IMR-90 (cell line): ENCODE measurements at regions not wholly inside any gene's neighbourhood (a gene's known extent, or its start where the extent isn't known, plus 50 kb on each side); places are given as distances from the start of the nearest gene placed in this dataset.

Source experiments
- ATAC-seq: fragments of 200-7000 bp; cut with Tn5 transposase; 2 replicates; pipeline ENCODE4 v1.9.1; 2020; ENCODE audit warnings: low read depth, mild to moderate bottlenecking, moderate library complexity
- BruUV-seq: library from RNA; stranded (reverse); fragments of 400-500 nt; replicated peaks from 2 replicates; lab custom pipeline; 2021; lab: Mats Ljungman, UMichigan
- CTCF ChIA-PET: fragments of 300-600 bp; formaldehyde crosslinking; extraction: SDS; loops from one replicate; lab custom pipeline; 2021; ENCODE audit warnings: antibody characterized with exemption; lab: Yijun Ruan, JAX
- POLR2A ChIA-PET: fragments of 300-600 bp; sonication (Branson Sonifier 250); formaldehyde crosslinking; loops from one replicate; lab custom pipeline; 2022; ENCODE audit warnings: antibody characterized with exemption; ENCODE audit not compliant: unreplicated experiment; lab: Charles Lee
- DNase-seq: peaks from one replicate; pipeline ENCODE4 v3.0.0; 2013
- H2AFZ ChIP-seq: replicated peaks from 2 replicates; pipeline ENCODE3; 2013; ENCODE audit warnings: low read length, mild to moderate bottlenecking; ENCODE audit not compliant: poor library complexity
- H2AK5ac ChIP-seq: 2 replicates; pipeline ENCODE4 v1.6.1; 2013; ENCODE audit warnings: low read depth, low read length, inconsistent platforms
- H2AK9ac ChIP-seq: replicated peaks from 2 replicates; pipeline ENCODE3; 2013; ENCODE audit warnings: mild to moderate bottlenecking, low read depth, low read length, moderate library complexity; ENCODE audit not compliant: poor library complexity
- H2BK120ac ChIP-seq: 2 replicates; pipeline ENCODE4 v1.6.1; 2013; ENCODE audit warnings: low read depth, low read length, inconsistent platforms
- H2BK15ac ChIP-seq: 3 replicates; pipeline ENCODE4 v1.6.1; 2013; ENCODE audit warnings: low read depth, low read length, inconsistent platforms
- H2BK20ac ChIP-seq: 2 replicates; pipeline ENCODE4 v1.6.1; 2013; ENCODE audit warnings: low read depth, mild to moderate bottlenecking, inconsistent platforms, low read length, moderate library complexity
- H2BK5ac ChIP-seq: 2 replicates; pipeline ENCODE4 v1.6.1; 2013; ENCODE audit warnings: mild to moderate bottlenecking, low read depth, low read length, inconsistent platforms; ENCODE audit not compliant: poor library complexity, severe bottlenecking
- H3K14ac ChIP-seq: replicated peaks from 2 replicates; pipeline ENCODE4 v1.6.1; 2013; ENCODE audit warnings: low read depth, low read length, inconsistent platforms
- H3K18ac ChIP-seq: 2 replicates; pipeline ENCODE4 v1.6.1; 2013; ENCODE audit warnings: low read depth, low read length, control low read depth
- H3K23ac ChIP-seq: 2 replicates; pipeline ENCODE4 v1.6.1; 2013; ENCODE audit warnings: low read depth, low read length, inconsistent platforms
- H3K27ac ChIP-seq: 2 replicates; pipeline ENCODE4 v1.5.1; 2013; ENCODE audit warnings: mild to moderate bottlenecking, control low read depth, low read length; ENCODE audit not compliant: insufficient read depth
- H3K27me3 ChIP-seq: 2 replicates; pipeline ENCODE4 v1.6.1; 2013; ENCODE audit warnings: low read length; ENCODE audit not compliant: control insufficient read depth, insufficient read depth
- H3K36me3 ChIP-seq: 2 replicates; pipeline ENCODE4 v1.6.1; 2013; ENCODE audit warnings: low read length, mixed read lengths; ENCODE audit not compliant: control insufficient read depth, insufficient read depth
- H3K4ac ChIP-seq: 2 replicates; pipeline ENCODE4 v1.6.1; 2013; ENCODE audit warnings: low read depth, low read length, inconsistent platforms
- H3K4me1 ChIP-seq: 2 replicates; pipeline ENCODE4 v1.6.1; 2013; ENCODE audit warnings: low read length, mixed read lengths; ENCODE audit not compliant: control insufficient read depth, insufficient read depth
- H3K4me2 ChIP-seq: 2 replicates; pipeline ENCODE4 v1.6.1; 2013; ENCODE audit warnings: low read depth, mild to moderate bottlenecking, control low read depth, low read length, moderate library complexity
- H3K4me3 ChIP-seq: 2 replicates; pipeline ENCODE4 v1.5.1; 2013; ENCODE audit warnings: low read depth, mild to moderate bottlenecking, control low read depth, low read length, moderate library complexity; ENCODE audit not compliant: insufficient read depth
- H3K56ac ChIP-seq: 2 replicates; pipeline ENCODE4 v1.6.1; 2013; ENCODE audit warnings: low read length, inconsistent platforms; ENCODE audit not compliant: insufficient read depth; ENCODE audit errors: extremely low read depth
- H3K79me1 ChIP-seq, 2 experiments: 2 replicates each; pipeline ENCODE4 v1.6.1; 2013; ENCODE audit warnings: low read length in 2 of 2, inconsistent platforms in 1 of 2, low read depth in 1 of 2
- H3K9ac ChIP-seq: 2 replicates; pipeline ENCODE4 v1.6.1; 2013; ENCODE audit warnings: low read depth, low read length, control low read depth
- H3K9me1 ChIP-seq: 2 replicates; pipeline ENCODE4 v1.6.1; 2013; ENCODE audit warnings: low read length, inconsistent platforms; ENCODE audit not compliant: insufficient read depth
- H3K9me3 ChIP-seq: 2 replicates; pipeline ENCODE4 v1.6.1; 2013; ENCODE audit warnings: low read length; ENCODE audit not compliant: control insufficient read depth, insufficient read depth
- H4K20me1 ChIP-seq: 2 replicates; pipeline ENCODE4 v1.6.1; 2013; ENCODE audit warnings: low read length, inconsistent platforms; ENCODE audit not compliant: insufficient read depth
- H4K5ac ChIP-seq: 2 replicates; pipeline ENCODE4 v1.6.1; 2013; ENCODE audit warnings: mild to moderate bottlenecking, low read depth, low read length, control low read depth
- H4K8ac ChIP-seq, 2 experiments: 2 replicates each; pipeline ENCODE4 v1.6.1; 2013; ENCODE audit warnings: low read depth in 2 of 2, low read length in 2 of 2, control low read depth in 1 of 2, inconsistent platforms in 1 of 2
- H4K91ac ChIP-seq: 2 replicates; pipeline ENCODE4 v1.6.1; 2013; ENCODE audit warnings: low read depth, low read length, inconsistent platforms; ENCODE audit not compliant: insufficient read depth
- BHLHE40 ChIP-seq: fragments of 150-350 bp; IDR thresholded peaks from 2 replicates; pipeline ENCODE4 v1.6.1; 2016; ENCODE audit warnings: mild to moderate bottlenecking, low read depth, low read length
- CEBPB ChIP-seq: IDR thresholded peaks from 2 replicates; pipeline ENCODE4 v1.6.1; 2012; ENCODE audit warnings: low read depth, low read length, improper control_type of control experiment
- CHD1 ChIP-seq: IDR thresholded peaks from 2 replicates; pipeline ENCODE4 v1.6.1; 2012; ENCODE audit warnings: low read depth, low read length, improper control_type of control experiment
- CTCF ChIP-seq: conservative IDR thresholded peaks from 2 replicates; pipeline ENCODE4 v1.5.1; 2012; ENCODE audit warnings: mild to moderate bottlenecking, low read depth, low read length, improper control_type of control experiment
- ELK1 ChIP-seq: fragments of 150-350 bp; IDR thresholded peaks from 2 replicates; pipeline ENCODE4 v1.6.1; 2016; ENCODE audit warnings: low read depth, mild to moderate bottlenecking, low read length, moderate library complexity, borderline replicate concordance
- FOS ChIP-seq: fragments of 150-350 bp; IDR thresholded peaks from 2 replicates; pipeline ENCODE4 v1.6.1; 2016; ENCODE audit warnings: low read depth, low read length
- MAFK ChIP-seq: IDR thresholded peaks from 2 replicates; pipeline ENCODE4 v1.6.1; 2012; ENCODE audit warnings: low read depth, low read length, improper control_type of control experiment
- MAZ ChIP-seq: IDR thresholded peaks from 2 replicates; pipeline ENCODE4 v1.6.1; 2012; ENCODE audit warnings: low read depth, mild to moderate bottlenecking, low read length, improper control_type of control experiment, moderate library complexity, borderline replicate concordance
- MXI1 ChIP-seq: IDR thresholded peaks from 2 replicates; pipeline ENCODE4 v1.6.1; 2012; ENCODE audit warnings: low read depth, mild to moderate bottlenecking, low read length, moderate library complexity, borderline replicate concordance
- NFE2L2 ChIP-seq: fragments of 150-350 bp; IDR thresholded peaks from 2 replicates; pipeline ENCODE4 v1.6.1; 2016; ENCODE audit warnings: low read depth, mild to moderate bottlenecking, low read length
- POLR2A ChIP-seq: IDR thresholded peaks from 2 replicates; pipeline ENCODE4 v1.6.1; 2012; ENCODE audit warnings: mild to moderate bottlenecking, low read depth, low read length
- RAD21 ChIP-seq: IDR thresholded peaks from 2 replicates; pipeline ENCODE4 v1.6.1; 2012; ENCODE audit warnings: low read length, improper control_type of control experiment
- RCOR1 ChIP-seq: IDR thresholded peaks from 2 replicates; pipeline ENCODE4 v1.6.1; 2012; ENCODE audit warnings: mild to moderate bottlenecking, low read length, improper control_type of control experiment; ENCODE audit not compliant: insufficient replicate concordance
- RFX5 ChIP-seq: IDR thresholded peaks from 2 replicates; pipeline ENCODE4 v1.8.0; 2012; ENCODE audit warnings: low read depth, mild to moderate bottlenecking, low read length, moderate library complexity
- SMC3 ChIP-seq: fragments of 150-350 bp; IDR thresholded peaks from 2 replicates; pipeline ENCODE4 v1.6.1; 2016; ENCODE audit warnings: low read depth, mild to moderate bottlenecking, antibody characterized with exemption, low read length, moderate library complexity
- USF2 ChIP-seq: fragments of 150-350 bp; IDR thresholded peaks from 2 replicates; pipeline ENCODE4 v1.6.1; 2017; ENCODE audit warnings: mild to moderate bottlenecking, antibody characterized with exemption, low read length, low read depth
- WGBS, 2 experiments: methylation state at CpG; one replicate each; pipeline versions ENCODE4 v1.1.5 to v1.1.7; 2013; ENCODE audit warnings: missing lambda C conversion rate in 2 of 2; ENCODE audit not compliant: insufficient read length in 1 of 2; ENCODE audit errors: extremely low coverage in 2 of 2; 5-methylcytosine and 5-hydroxymethylcytosine counted together
- dilution Hi-C: fragments of 300-500 bp; cut with HindIII; formaldehyde crosslinking; loops from one replicate; pipeline ENCODE4 v1.14.3; 2018; ENCODE audit warnings: low sequenced_read_pairs; ENCODE audit not compliant: unreplicated experiment
- in situ Hi-C: fragments of 300-500 bp; cut with MboI; formaldehyde crosslinking; loops from 3 replicates; pipeline ENCODE4 v1.14.3; 2019; ENCODE audit warnings: low sequenced_read_pairs, inconsistent platforms, mixed read lengths
- intact Hi-C: fragments of 100-400 bp; cut with micrococcal nuclease; formaldehyde crosslinking; loops from 2 replicates; pipeline ENCODE4 v1.10.0; 2022

GRCh38 chr2:239693761-239694415 lies 293.1 kb upstream of the HDAC4 start:
- BruUV-seq: no TSS peak
- H3K9ac ChIP-seq: no peak overlapping the region
- H4K5ac ChIP-seq: no peak overlapping the region
- H3K27me3 ChIP-seq: no peaks in the 10 kb centered on the region
- no peak overlapping the region for H2BK120ac ChIP-seq
- ATAC-seq (no peak), DNase-seq (no peak)
- no peak overlapping the region for H3K18ac ChIP-seq
- H2AK5ac ChIP-seq: no peak overlapping the region
- H3K56ac ChIP-seq: no peak overlapping the region
- no peaks in the 10 kb centered on the region for H3K4me1 ChIP-seq
- H4K20me1 ChIP-seq: no peaks in the 10 kb centered on the region
- intact Hi-C loops: no loop called here
- H3K14ac ChIP-seq: no peak overlapping the region
- H4K91ac ChIP-seq: no peak overlapping the region
- no peaks in the 10 kb centered on the region for H3K79me1 ChIP-seq
- ChIA-PET CTCF (no interaction called here), POLR2A (no interaction called here)
- H2BK20ac ChIP-seq: no peak overlapping the region
- no peak overlapping the region for H2BK5ac ChIP-seq
- H3K23ac ChIP-seq: no peak overlapping the region
- in situ Hi-C loops: no loop called here
- H2AK9ac ChIP-seq: no peak overlapping the region
- H2AFZ ChIP-seq: no peak overlapping the region
- H2BK15ac ChIP-seq: no peak overlapping the region
- no peak overlapping the region for H3K27ac ChIP-seq
- no peak overlapping the region for H3K4ac ChIP-seq
- dilution Hi-C loops: no loop called here
- H3K36me3 ChIP-seq: no peaks in the 10 kb centered on the region
- H3K4me3 ChIP-seq: no peak overlapping the region
- H3K4me2 ChIP-seq: no peak overlapping the region
- H3K9me1 ChIP-seq: no peaks in the 10 kb centered on the region
- TF ChIP-seq ELK1 (no peak), NFE2L2 (no peak), POLR2A (no peak), MXI1 (no peak), FOS (no peak), RAD21 (no peak), CTCF (no peak), USF2 (no peak), MAZ (no peak), CHD1 (no peak), RFX5 (no peak), RCOR1 (no peak), BHLHE40 (no peak), SMC3 (no peak), MAFK (no peak), CEBPB (no peak)
- 67% methylated on average over 1 of the region's 9 CpGs; no CpG with 5 or more reads in 1 of the 2 experiments for WGBS, 2 experiments
- no peak overlapping the region for H4K8ac ChIP-seq
- H3K9me3 ChIP-seq: peaks cover 17% of the 10 kb centered on the region
